OCI-LY3 (cell line): ENCODE measurements at regions not wholly inside any gene's neighbourhood (a gene's known extent, or its start where the extent isn't known, plus 50 kb on each side); places are given as distances from the start of the nearest gene placed in this dataset.

Source experiments
- H2AFZ ChIP-seq: fragments of 200-600, 300-600 bp; shearing (Covaris generic); 2 replicates; pipeline ENCODE4 v1.6.0; 2014; ENCODE audit warnings: antibody characterized with exemption, low read depth, low read length
- H3K27ac ChIP-seq: fragments of 200-600, 300-600 bp; sonication (generic); 2 replicates; pipeline ENCODE4 v1.5.1; 2014; ENCODE audit warnings: mild to moderate bottlenecking, low read length, moderate library complexity, mixed read lengths
- H3K27me3 ChIP-seq: fragments of 200-600, 300-600 bp; sonication (generic); 2 replicates; pipeline ENCODE4 v1.6.1; 2014; ENCODE audit warnings: low read depth, low read length, mixed read lengths
- H3K36me3 ChIP-seq: fragments of 200-600, 300-600 bp; sonication (generic); replicated peaks from 2 replicates; pipeline ENCODE3; 2014; ENCODE audit warnings: low read depth, low read length, mixed read lengths
- H3K4me1 ChIP-seq: fragments of 300-600, 200-600 bp; sonication (generic); 2 replicates; pipeline ENCODE4 v1.6.1; 2014; ENCODE audit warnings: low read length, mixed read lengths
- H3K4me2 ChIP-seq: fragments of 200-600, 300-600 bp; sonication (generic); 2 replicates; pipeline ENCODE4 v1.6.1; 2014; ENCODE audit warnings: low read length, mixed read lengths
- H3K4me3 ChIP-seq: fragments of 300-600, 200-600 bp; sonication (generic); 2 replicates; pipeline ENCODE4 v1.5.1; 2014; ENCODE audit warnings: antibody characterized with exemption, mild to moderate bottlenecking, low read length, moderate library complexity
- H3K79me2 ChIP-seq: fragments of 300-600, 200-600 bp; shearing (Covaris generic); 2 replicates; pipeline ENCODE4 v1.6.1; 2014; ENCODE audit warnings: mild to moderate bottlenecking, low read length, mixed read lengths
- H3K9ac ChIP-seq: fragments of 300-600, 200-600 bp; shearing (Covaris generic); 2 replicates; pipeline ENCODE4 v1.6.0; 2014; ENCODE audit warnings: mild to moderate bottlenecking, low read length, moderate library complexity
- H3K9me3 ChIP-seq: fragments of 200-600, 300-600 bp; shearing (Covaris generic); 2 replicates; pipeline ENCODE4 v1.6.1; 2014; ENCODE audit warnings: low read length, mixed read lengths; ENCODE audit not compliant: insufficient read depth
- H4K20me1 ChIP-seq: fragments of 200-600, 300-600 bp; sonication (generic); 2 replicates; pipeline ENCODE4 v1.6.1; 2016; ENCODE audit warnings: low read length, mixed read lengths; ENCODE audit not compliant: insufficient read depth
- CTCF ChIP-seq: fragments of 200-600, 300-600 bp; sonication (generic); IDR thresholded peaks from 2 replicates; pipeline ENCODE4 v1.5.1; 2014; ENCODE audit warnings: antibody characterized with exemption, low read length, low read depth
- EZH2phosphoT487 ChIP-seq: fragments of 200-600 bp; shearing (Covaris generic); IDR thresholded peaks from 2 replicates; pipeline ENCODE4 v1.6.1; 2018; ENCODE audit warnings: antibody characterized with exemption, mixed run types, low read depth

DNA sequence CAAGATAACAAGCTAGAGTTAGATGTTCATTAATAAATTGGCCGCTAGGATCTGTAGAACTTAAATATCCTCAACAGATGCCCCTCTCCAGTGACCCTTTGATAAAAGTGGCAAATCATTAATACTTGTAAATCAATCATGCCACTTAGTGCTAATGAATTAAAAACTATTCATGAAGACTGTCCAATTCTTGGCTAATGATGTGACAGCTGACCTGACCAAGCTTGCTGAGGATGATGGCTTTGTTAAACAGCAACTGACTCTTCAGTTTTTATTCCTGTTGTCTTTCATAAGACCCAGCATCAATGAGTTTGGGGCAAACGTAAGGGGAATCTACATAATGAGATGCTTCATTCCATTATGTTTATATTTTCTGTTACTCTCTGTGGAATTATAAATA, 396.8 kb upstream of the NMUR2 start:
- Histone ChIP-seq H3K79me2 (no peaks in the 10 kb centered on the region), H3K9me3 (no peaks in the 10 kb centered on the region), H4K20me1 (no peaks in the 10 kb centered on the region), H3K4me1 (no peaks in the 10 kb centered on the region), H3K27ac (no peak overlapping the region), H3K9ac (no peak overlapping the region), H3K27me3 (no peaks in the 10 kb centered on the region), H3K4me2 (no peak overlapping the region), H3K4me3 (no peak overlapping the region), H3K36me3 (no peaks in the 10 kb centered on the region), H2AFZ (no peak overlapping the region)
- no peak for TF ChIP-seq EZH2phosphoT487
- TF ChIP-seq CTCF = no peak

- TF ChIP-seq CTCF (no peak), EZH2phosphoT487 (no peak)
- no peaks in the 10 kb centered on the region for H3K79me2 ChIP-seq
- no peak overlapping the region for H3K27ac ChIP-seq
- H3K9me3 ChIP-seq = no peaks in the 10 kb centered on the region
- no peaks in the 10 kb centered on the region for H4K20me1 ChIP-seq
- no peak overlapping the region for H3K4me2 ChIP-seq
- no peaks in the 10 kb centered on the region for H3K36me3 ChIP-seq
- H3K4me3 ChIP-seq = no peak overlapping the region
- no peaks in the 10 kb centered on the region for H3K4me1 ChIP-seq
- H3K27me3 ChIP-seq = no peaks in the 10 kb centered on the region
- H3K9ac ChIP-seq = no peak overlapping the region
- no peak overlapping the region for H2AFZ ChIP-seq
Measured at GRCh38 chr5:152804179-152804578, 399.1 kb upstream of the NMUR2 start.

- no peaks in the 10 kb centered on the region for H4K20me1 ChIP-seq
- TF ChIP-seq CTCF (no peak), EZH2phosphoT487 (no peak)
- H3K27me3 ChIP-seq = no peaks in the 10 kb centered on the region
- no peaks in the 10 kb centered on the region for H3K4me1 ChIP-seq
- no peaks in the 10 kb centered on the region for H3K79me2 ChIP-seq
- H3K9ac ChIP-seq = no peak overlapping the region
- no peak overlapping the region for H2AFZ ChIP-seq
- no peak overlapping the region for H3K4me2 ChIP-seq
- no peaks in the 10 kb centered on the region for H3K9me3 ChIP-seq
- H3K4me3 ChIP-seq = no peak overlapping the region
- H3K27ac ChIP-seq = no peak overlapping the region
- no peaks in the 10 kb centered on the region for H3K36me3 ChIP-seq
Measured at GRCh38 chr5:152811988-152812387, 406.9 kb upstream of the NMUR2 start.

DNA sequence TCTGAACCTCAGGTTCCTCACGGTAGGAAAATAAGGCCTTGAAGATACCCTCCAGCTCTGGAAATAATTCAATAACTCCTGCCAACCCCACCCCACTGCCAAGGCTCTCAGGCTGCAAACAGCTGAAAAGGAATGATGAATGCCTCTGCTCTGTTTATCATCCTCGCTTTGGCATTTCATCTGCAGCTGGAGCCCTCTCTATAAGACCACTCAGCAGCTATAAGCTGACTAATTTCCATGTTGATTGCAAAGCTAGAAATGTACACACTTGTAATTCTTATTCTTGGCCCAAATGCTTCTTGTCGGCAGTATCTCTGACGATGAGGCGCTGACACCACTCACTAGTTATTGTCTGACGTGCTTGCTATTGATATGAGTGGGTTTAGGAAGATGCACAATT, 408.4 kb upstream of the NMUR2 start:
- Histone ChIP-seq H3K4me2 (no peak overlapping the region), H4K20me1 (no peaks in the 10 kb centered on the region), H2AFZ (no peak overlapping the region), H3K27me3 (no peaks in the 10 kb centered on the region), H3K27ac (no peak overlapping the region), H3K79me2 (no peaks in the 10 kb centered on the region), H3K4me1 (no peaks in the 10 kb centered on the region), H3K9ac (no peak overlapping the region), H3K9me3 (no peaks in the 10 kb centered on the region), H3K4me3 (no peak overlapping the region), H3K36me3 (no peaks in the 10 kb centered on the region)
- TF ChIP-seq EZH2phosphoT487 (no peak), CTCF (no peak)
